ENCODE measurements at regions not wholly inside any gene's neighbourhood (a gene's known extent, or its start where the extent isn't known, plus 50 kb on each side); places are given as distances from the start of the nearest gene placed in this dataset.
A peak's percentile ranks its signal among the peaks of the same experiment; 100 is the strongest.

DNA sequence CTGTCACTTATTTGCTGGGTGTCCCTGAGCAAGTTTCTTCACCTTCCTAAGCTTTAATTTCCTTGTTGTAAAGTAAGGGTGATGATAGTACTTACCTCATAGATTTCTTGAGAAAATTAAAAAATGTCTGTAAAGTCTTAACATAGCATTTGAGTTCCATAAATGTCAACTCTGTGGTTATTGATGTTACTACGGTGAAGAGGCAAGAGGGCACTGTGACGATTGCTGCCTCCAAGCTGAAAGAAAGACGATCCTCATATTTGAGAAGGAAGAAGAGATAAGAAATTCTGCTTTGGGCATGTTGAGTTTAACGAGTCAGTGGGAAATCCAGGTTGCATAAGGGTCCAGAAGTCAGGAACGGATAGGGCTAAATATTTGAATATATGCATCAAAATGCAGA, 240.8 kb upstream of the ZPLD1 start:
- no peak for DNase-seq

DNA sequence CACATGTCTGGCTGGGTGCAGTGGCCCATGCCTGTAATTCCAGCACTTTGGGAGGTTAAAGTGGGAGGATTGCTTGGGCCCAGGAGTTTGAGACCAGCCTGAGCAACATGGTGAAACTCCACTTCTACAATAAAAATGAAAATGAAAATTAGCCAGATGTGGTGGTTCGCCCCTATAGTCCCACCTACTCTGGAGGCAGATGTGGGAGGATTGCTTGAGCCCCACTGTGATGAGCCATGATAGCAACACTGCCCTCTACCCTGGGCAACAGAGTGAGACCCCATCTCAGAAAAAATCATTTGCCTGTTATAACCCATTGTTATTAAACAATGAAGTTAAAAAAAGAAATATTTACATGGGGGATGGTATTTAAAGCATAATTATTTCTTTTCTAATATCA, 240.1 kb upstream of the ZPLD1 start:
- DNase-seq, result no peak

- no peak for DNase-seq
These were observed 239.4 kb upstream of the ZPLD1 start for GRCh38 chr3:102195198-102195948.

GRCh38 chr3:102200126-102200525, 234.7 kb upstream of the ZPLD1 start:
- DNase-seq, result no peak

GRCh38 chr3:102200560-102200959, 234.3 kb upstream of the ZPLD1 start:
- DNase-seq, result no peak

DNA sequence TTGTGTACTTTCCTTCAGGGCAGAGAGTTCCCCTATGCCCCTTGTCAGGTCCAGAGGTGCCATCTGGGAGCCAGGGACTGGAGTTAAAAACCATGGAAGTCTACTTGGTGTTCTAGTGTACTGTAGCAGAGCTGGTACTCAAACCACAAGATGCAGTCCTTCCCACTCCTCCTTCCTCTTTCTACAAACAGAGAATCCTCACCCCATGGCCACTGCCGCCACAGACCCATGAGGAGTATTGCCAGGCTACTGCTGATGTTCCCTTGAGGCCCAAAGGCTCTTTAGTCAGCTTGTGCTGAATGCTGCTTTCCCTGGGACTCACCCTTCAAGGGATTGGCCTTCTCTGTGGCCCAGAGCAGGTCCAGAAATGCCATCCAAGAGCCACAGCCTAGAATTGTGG, 229.2 kb upstream of the ZPLD1 start:
- no peak for DNase-seq

GRCh38 chr3:102206511-102207031, 228.2 kb upstream of the ZPLD1 start:
- DNase-seq, result no peak

GRCh38 chr3:102207151-102207571, 227.7 kb upstream of the ZPLD1 start:
- no peak for DNase-seq

- DNase-seq, result no peak
These were observed 219.6 kb upstream of the ZPLD1 start for GRCh38 chr3:102215166-102215565.

DNA sequence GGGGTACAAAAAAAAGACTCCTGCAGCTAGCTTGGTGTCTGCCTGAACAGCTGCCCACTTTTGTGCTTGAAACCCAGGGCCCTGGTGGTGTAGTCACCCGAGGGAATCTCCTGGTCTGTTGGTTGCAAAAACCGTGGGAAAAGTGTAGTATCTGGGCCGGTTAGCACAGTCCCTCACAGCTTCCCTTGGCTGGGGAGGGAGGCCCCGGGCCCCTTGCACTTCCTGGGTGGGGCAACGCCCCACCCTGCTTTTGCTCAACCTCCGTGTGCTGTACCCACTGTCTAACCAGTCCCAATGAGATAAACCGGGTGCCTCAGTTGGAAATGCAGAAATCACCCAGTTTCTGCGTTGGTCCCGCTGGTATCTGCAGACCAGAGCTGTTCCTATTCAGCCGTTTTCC, 211.7 kb upstream of the ZPLD1 start:
- no peak for DNase-seq

DNA sequence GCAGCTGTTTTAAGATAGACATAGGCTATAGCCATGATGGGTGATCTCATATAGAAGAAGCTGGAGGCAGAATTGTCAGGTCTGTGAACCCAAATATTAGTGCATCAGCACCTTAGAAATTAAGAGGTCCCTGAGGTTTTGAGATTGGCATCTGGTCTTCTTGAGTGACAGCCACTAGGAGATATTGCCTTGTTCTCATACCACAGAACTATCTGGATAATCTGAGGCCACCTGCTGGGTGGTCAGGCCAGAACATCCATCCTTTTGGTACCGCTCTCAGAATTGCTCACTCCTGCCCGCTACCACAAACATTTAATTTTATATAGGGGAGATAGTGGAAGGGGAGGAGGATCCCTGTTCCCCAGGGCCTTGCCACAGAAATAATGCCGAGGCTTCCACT, 210.6 kb upstream of the ZPLD1 start:
- DNase-seq, result no peak

GRCh38 chr3:102225005-102225404, 209.8 kb upstream of the ZPLD1 start:
- no peak for DNase-seq

DNA sequence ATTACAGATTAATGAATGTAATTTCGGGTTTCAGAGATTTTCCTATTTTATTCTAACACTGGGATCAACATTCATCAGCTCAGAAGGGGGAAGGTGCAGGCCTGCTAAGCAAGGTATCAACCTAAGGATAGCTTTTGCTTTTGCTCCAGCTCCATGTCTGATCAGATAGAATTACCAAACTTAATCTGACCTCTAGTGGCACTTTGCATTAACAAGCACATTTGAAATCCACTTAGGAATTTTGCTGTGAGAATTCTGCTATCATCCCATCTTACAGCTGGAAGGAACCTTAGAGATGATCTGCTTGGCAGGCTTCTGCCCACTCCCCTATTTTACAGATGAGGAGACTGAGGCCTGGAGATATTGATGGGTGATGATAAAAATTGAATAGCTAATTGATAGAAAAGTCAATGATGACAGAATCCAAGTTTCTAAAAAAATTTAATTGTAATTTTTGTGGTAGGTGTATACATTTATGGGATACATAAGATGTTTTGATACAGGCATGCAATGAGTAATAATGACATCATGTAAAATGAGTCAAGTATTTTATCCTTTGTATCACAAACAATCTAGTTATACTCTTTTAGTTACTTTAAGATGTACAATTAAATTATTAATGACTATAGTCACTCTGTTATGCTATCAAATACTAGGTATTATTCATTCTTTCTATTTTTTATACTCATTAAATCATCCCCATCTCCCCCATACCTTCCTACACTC, 209.2 kb upstream of the ZPLD1 start:
- DNase-seq, result no peak

DNA sequence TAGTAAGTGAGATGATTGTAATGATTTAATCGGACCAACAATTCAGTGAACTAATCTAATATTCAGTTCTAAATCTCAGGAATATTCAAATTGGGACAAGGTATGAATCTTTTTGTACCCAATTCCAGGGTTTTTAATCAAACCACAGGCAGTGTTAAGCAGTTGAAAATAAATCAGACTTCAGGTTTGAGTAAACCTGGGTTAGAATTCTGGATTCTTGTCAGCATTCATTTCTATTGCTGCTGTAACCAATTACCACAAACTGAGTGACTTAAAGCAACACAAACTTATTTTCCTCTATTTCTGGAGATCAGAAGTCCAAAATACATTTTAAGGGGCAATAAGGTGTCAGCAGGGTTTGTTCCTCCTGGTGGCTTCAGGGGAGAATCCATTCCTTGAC, 208.4 kb upstream of the ZPLD1 start:
- no peak for DNase-seq

DNA sequence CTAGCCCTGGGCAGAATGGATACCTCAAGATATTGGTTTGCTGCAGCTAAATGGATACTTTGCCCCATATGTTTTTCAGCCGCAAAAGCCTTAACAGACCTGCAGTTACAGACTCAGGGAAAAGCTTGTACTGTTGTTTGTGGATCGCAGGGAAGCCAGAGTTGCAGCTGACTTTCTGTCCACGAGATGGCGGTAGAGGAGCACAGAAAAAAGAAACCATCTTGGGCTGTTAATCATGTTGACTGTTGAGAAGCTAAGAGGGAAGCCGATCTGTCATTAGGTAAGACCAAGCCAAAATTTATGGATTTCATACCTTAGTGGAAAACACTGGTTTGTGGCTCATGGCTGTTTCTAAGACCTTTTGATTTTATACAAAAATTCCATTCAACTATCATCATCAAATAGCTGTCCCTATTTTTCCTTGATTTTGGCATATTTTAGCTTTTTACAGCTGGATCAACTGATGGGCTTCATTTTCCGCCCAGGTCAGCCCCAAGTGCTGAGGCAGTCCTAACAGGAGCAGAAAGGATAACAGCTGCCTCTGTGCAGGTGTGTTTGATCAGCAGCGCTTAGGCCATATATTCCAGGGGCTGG, 205.7 kb upstream of the ZPLD1 start:
- peak; percentile 79 for DNase-seq

DNA sequence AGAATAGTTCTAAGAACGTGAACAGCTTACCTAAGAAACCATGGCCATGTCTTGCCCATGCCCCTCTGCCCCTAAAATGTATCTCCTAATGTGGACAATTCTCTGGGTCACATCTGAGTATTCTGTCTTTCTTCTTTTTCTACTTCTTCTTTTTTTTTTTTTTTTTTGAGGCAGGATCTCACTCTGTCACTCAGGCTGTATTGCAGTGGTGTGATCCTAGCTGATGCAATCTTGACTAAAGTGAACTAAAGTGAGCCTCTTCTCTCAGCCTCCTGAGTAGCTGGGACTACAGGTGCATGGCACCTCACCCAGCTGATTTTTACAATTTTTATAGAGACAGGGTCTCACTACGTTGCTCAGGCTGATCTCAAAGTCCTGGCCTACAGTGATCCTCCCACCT, 204.8 kb upstream of the ZPLD1 start:
- DNase-seq, result no peak

GRCh38 chr3:102233881-102234280, 200.9 kb upstream of the ZPLD1 start:
- no peak for DNase-seq

DNA sequence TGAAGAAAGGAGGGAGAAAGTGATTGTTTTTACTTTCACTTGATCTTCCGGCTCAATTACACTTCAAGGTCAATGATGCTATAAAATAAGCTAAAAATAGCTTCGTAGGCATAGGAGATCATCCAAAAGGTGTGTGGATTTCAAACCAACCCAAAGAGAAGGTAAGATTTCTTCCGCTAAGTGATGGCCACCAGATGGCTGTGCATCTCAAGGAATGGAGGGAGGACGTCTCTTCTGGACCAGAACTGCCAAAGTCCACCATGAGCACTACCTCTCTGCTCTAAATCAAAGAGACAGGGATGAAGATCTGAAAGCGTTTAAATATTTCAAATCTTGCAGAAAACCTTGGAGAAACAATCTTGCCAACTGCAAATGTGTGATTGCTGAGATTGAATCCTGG, 199.1 kb upstream of the ZPLD1 start:
- DNase-seq, result no peak

DNA sequence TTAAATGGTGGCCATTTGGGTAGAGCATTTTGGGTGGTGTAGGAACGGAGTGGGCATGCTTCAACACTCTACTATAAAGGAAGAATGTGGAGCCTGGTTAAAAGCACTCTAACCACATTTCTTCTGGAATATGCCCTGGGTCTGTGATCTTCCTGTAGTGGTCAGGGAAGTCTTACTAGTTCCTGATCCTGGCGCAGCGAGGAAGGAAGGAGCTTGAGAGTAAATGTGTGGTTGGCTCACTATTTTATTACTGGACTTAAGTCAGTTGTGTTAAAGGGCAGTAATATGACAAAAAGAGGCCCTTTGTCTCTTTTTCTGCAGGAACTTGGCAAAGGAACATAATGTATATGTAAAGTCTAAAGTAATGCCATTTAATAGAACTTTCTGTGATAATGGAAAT, 197.6 kb upstream of the ZPLD1 start:
- no peak for DNase-seq

DNA sequence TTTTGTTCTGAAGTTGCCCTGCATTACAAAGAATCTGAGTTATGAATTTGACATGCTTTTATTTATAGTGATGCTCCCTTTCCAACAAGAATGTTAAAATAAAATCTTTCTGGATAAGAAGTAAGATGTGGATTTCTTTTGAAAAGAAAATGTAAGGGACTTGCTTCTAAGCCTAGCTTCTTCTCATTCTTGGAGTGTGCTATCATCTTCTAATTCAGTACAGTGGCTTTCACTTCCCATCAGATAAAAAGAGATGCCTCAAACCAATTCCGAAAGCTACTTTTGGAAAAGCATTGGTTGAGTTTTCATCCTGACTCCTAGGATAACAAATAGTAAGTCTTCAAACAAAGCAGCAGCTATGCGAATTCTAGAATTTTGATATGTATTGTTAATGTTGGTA, 197.0 kb upstream of the ZPLD1 start:
- DNase-seq, result no peak

DNA sequence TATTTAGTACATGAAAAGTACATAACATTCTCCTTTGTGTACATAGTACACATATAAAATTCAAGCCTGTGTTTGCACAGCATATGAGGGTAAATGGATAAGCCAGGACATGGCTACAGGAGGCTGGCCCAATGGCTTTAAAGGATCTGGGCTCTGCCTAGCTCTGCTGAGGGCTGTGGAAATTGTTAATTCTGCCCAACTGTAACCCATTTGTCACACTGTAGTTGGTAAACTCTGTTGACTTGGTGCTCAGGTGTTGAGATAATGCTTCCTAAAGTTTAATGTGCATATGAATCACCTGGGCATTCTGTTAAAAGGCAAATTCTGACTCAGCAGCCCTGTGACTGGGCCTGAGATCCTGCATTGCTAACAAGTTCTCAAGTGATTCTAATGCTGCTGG, 196.5 kb upstream of the ZPLD1 start:
- DNase-seq, result no peak

- DNase-seq, result no peak
These were observed 194.1 kb upstream of the ZPLD1 start for GRCh38 chr3:102240720-102241119.

- DNase-seq, result no peak
These were observed 185.7 kb upstream of the ZPLD1 start for GRCh38 chr3:102248981-102249705.
